ENCODE measurements at regions not wholly inside any gene's neighbourhood (a gene's known extent, or its start where the extent isn't known, plus 50 kb on each side); places are given as distances from the start of the nearest gene placed in this dataset.

DNA sequence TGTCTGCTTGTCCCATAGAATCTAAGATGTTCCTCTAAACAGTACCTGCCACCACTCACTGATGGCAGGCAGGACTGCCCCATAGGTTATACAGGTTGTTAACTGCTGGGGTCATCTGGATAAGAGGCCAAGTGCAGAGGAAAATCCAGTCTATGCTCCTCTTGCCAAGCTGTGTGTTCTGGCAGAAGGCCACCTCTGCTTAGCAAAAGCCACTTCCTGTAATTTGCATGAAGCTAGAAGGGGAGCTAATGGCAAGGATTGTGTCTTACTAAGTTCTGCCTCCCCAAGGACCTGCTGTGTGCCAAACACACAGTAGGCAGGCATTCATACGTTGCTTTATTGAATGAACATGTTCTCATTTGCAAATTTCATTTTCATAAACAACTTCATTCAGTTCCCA, 445.4 kb downstream of the BCL11B start:
- Histone ChIP-seq H3K27me3 (no peaks in the 10 kb centered on the region), H3K36me3 (no peaks in the 10 kb centered on the region), H3K4me1 (no peaks in the 10 kb centered on the region), H3K27ac (no peak overlapping the region), H3K9me3 (peaks cover 0 to 7% (median 0%) of the 10 kb centered on the region in 4 donors), H3K4me3 (no peak overlapping the region)
- TF ChIP-seq EP300 (IDR thresholded peaks at IDR 0.05) = no peak
- TF ChIP-seq POLR2A (IDR thresholded peaks at IDR 0.05) = no peak
- TF ChIP-seq, protein P1, sequence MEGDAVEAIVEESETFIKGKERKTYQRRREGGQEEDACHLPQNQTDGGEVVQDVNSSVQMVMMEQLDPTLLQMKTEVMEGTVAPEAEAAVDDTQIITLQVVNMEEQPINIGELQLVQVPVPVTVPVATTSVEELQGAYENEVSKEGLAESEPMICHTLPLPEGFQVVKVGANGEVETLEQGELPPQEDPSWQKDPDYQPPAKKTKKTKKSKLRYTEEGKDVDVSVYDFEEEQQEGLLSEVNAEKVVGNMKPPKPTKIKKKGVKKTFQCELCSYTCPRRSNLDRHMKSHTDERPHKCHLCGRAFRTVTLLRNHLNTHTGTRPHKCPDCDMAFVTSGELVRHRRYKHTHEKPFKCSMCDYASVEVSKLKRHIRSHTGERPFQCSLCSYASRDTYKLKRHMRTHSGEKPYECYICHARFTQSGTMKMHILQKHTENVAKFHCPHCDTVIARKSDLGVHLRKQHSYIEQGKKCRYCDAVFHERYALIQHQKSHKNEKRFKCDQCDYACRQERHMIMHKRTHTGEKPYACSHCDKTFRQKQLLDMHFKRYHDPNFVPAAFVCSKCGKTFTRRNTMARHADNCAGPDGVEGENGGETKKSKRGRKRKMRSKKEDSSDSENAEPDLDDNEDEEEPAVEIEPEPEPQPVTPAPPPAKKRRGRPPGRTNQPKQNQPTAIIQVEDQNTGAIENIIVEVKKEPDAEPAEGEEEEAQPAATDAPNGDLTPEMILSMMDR (IDR thresholded peaks at IDR 0.05) = no peak
- WGBS, 2 donors = 39 to 56% methylated on average over 1 of the region's 1 CpG
- DNase-seq (ENCODE audit: low spot score in 2 of 2) = no peak

GRCh38 chr14:98834119-98834518, 437.9 kb downstream of the BCL11B start:
- TF ChIP-seq, protein P1 (IDR thresholded peaks at IDR 0.05) = no peak
- TF ChIP-seq POLR2A (IDR thresholded peaks at IDR 0.05) (no peak), EP300 (IDR thresholded peaks at IDR 0.05) (no peak)
- Histone ChIP-seq H3K9me3 (peaks cover 0 to 21% (median 0%) of the 10 kb centered on the region in 4 donors), H3K27ac (no peak overlapping the region), H3K27me3 (no peaks in the 10 kb centered on the region), H3K4me1 (no peaks in the 10 kb centered on the region), H3K4me3 (no peak overlapping the region), H3K36me3 (no peaks in the 10 kb centered on the region)
- no peak for DNase-seq (ENCODE audit: low spot score in 2 of 2)
- 64 to 67% methylated on average over 2 of the region's 2 CpGs for WGBS, 2 donors

DNA sequence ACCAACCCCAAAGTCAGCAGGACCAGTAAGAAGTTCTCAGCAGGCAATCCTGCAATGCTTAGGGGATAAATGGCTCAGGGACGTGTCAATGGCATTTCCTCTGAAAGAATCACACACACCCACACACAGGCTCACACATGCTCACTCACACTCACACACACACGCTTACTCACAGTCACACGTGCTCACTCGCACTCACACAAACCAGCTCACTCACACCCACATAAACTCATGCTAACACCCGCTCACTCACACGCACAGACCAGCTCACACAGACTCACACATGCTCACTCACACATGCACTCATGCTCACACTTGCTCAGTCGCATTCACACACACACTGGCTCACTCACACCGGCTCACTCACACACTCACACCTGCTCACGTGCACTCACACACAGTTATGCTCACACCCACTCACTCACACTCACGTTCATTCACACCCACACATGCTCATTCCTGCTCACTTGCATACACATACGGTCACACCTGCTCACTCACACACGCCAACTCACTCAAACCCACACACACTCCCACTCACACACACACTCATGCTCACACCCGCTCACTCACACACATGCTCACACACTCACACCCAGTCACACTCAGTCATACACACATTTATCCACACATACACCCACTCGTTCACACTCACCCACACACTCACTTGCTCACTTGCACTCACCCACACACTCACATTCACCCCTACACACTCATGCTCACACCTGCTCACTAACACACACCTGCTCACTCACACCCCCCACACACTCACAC, 436.8 kb downstream of the BCL11B start:
- H3K27ac ChIP-seq = no peak overlapping the region
- no peak for DNase-seq (ENCODE audit: low spot score in 2 of 2)
- 85 to 88% methylated on average over 14 of the region's 14 CpGs for WGBS, 2 donors
- no peaks in the 10 kb centered on the region for H3K27me3 ChIP-seq
- peaks cover 0 to 19% (median 0%) of the 10 kb centered on the region in 4 donors for H3K9me3 ChIP-seq
- H3K4me1 ChIP-seq = no peaks in the 10 kb centered on the region
- H3K36me3 ChIP-seq = no peaks in the 10 kb centered on the region
- H3K4me3 ChIP-seq = no peak overlapping the region
- TF ChIP-seq EP300 (IDR thresholded peaks at IDR 0.05) = no peak
- TF ChIP-seq POLR2A (IDR thresholded peaks at IDR 0.05) = no peak
- TF ChIP-seq, protein P1 (IDR thresholded peaks at IDR 0.05) = no peak

DNA sequence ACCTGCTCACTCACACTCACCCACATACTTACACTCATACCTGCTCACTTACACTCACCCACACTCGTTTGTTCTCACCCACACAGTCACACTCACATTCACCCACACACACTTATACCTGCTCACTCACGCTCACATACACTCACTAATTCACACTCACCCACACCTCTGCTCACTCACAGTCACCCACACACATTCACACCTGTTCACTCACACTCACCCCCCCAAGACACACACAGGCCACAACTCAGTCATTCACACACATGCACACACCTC, 436.2 kb downstream of the BCL11B start:
- Histone ChIP-seq H3K4me3 (no peak overlapping the region), H3K36me3 (no peaks in the 10 kb centered on the region), H3K4me1 (no peaks in the 10 kb centered on the region), H3K9me3 (peaks cover 0 to 19% (median 0%) of the 10 kb centered on the region in 4 donors), H3K27me3 (no peaks in the 10 kb centered on the region), H3K27ac (no peak overlapping the region)
- no peak for DNase-seq (ENCODE audit: low spot score in 2 of 2)
- 87 to 94% methylated on average over 2 of the region's 2 CpGs for WGBS, 2 donors
- no peak for TF ChIP-seq EP300 (IDR thresholded peaks at IDR 0.05)
- TF ChIP-seq, protein P1 (IDR thresholded peaks at IDR 0.05) = no peak
- TF ChIP-seq POLR2A (IDR thresholded peaks at IDR 0.05) = no peak

GRCh38 chr14:98840091-98840490, 431.9 kb downstream of the BCL11B start:
- TF ChIP-seq, protein P1 (IDR thresholded peaks at IDR 0.05) = no peak
- TF ChIP-seq EP300 (IDR thresholded peaks at IDR 0.05) (no peak), POLR2A (IDR thresholded peaks at IDR 0.05) (no peak)
- H3K4me3 ChIP-seq = no peak overlapping the region
- DNase-seq (ENCODE audit: low spot score in 2 of 2) = no peak
- no peaks in the 10 kb centered on the region for H3K27me3 ChIP-seq
- H3K27ac ChIP-seq = no peak overlapping the region
- H3K36me3 ChIP-seq = no peaks in the 10 kb centered on the region
- 29 to 37% methylated on average over 4 of the region's 4 CpGs for WGBS, 2 donors
- H3K4me1 ChIP-seq = no peaks in the 10 kb centered on the region
- H3K9me3 ChIP-seq = peaks cover 0 to 19% (median 0%) of the 10 kb centered on the region in 4 donors
